ENCODE measurements at regions not wholly inside any gene's neighbourhood (a gene's known extent, or its start where the extent isn't known, plus 50 kb on each side); places are given as distances from the start of the nearest gene placed in this dataset.

DNA sequence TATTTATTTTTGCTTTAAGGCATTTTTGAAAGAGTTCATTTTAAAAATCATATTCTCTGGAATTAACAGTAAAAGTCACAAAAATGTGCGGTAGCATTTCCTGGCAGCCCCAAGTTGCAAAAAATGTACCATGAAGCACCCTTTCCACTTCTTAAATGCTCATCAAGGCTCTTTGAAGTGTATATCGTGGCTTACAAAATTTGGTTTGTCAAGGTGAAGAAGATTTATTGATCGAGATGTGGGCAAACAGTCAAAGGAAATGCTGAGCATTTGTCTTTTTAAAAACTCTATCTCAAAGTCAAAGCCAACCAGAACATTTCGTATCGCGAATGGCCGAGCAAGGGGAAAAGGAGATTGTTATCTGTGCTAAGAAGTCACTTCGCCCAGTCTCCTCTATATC, 277.5 kb upstream of the KAZN start:
- TF ChIP-seq CTCF (conservative IDR thresholded peaks at IDR 0.05; ENCODE audit: low read depth, low read length), result no peak
- TF ChIP-seq EZH2 (IDR thresholded peaks at IDR 0.05; ENCODE audit: low read length, unreplicated experiment), result no peak
